ENCODE measurements at regions not wholly inside any gene's neighbourhood (a gene's known extent, or its start where the extent isn't known, plus 50 kb on each side); places are given as distances from the start of the nearest gene placed in this dataset.

- TF ChIP-seq EZH2phosphoT487 (IDR thresholded peaks at IDR 0.05; ENCODE audit: low read depth) = no peak
- TF ChIP-seq, protein P1, sequence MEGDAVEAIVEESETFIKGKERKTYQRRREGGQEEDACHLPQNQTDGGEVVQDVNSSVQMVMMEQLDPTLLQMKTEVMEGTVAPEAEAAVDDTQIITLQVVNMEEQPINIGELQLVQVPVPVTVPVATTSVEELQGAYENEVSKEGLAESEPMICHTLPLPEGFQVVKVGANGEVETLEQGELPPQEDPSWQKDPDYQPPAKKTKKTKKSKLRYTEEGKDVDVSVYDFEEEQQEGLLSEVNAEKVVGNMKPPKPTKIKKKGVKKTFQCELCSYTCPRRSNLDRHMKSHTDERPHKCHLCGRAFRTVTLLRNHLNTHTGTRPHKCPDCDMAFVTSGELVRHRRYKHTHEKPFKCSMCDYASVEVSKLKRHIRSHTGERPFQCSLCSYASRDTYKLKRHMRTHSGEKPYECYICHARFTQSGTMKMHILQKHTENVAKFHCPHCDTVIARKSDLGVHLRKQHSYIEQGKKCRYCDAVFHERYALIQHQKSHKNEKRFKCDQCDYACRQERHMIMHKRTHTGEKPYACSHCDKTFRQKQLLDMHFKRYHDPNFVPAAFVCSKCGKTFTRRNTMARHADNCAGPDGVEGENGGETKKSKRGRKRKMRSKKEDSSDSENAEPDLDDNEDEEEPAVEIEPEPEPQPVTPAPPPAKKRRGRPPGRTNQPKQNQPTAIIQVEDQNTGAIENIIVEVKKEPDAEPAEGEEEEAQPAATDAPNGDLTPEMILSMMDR (IDR thresholded peaks at IDR 0.05; ENCODE audit: low read depth, low read length) = no peak
- H3K9ac ChIP-seq (ENCODE audit: low read length) = no peak overlapping the region
- H3K27me3 ChIP-seq (ENCODE audit: low read depth, low read length) = no peaks in the 10 kb centered on the region
- H3K4me3 ChIP-seq (ENCODE audit: low read length) = no peak overlapping the region
- no peak overlapping the region for H3K27ac ChIP-seq (ENCODE audit: low read length)
- H3K36me3 ChIP-seq (replicated peaks; ENCODE audit: low read depth, low read length) = peaks cover 9% of the 10 kb centered on the region
- H2AFZ ChIP-seq (ENCODE audit: low read depth, low read length) = no peak overlapping the region
- no peaks in the 10 kb centered on the region for H3K9me3 ChIP-seq (ENCODE audit: insufficient read depth, low read length)
- H3K79me2 ChIP-seq (ENCODE audit: low read length) = no peaks in the 10 kb centered on the region
- peaks cover 64% of the 10 kb centered on the region for H3K4me1 ChIP-seq (ENCODE audit: low read length)
- H3K4me2 ChIP-seq (ENCODE audit: low read length) = no peak overlapping the region
- H4K20me1 ChIP-seq (ENCODE audit: insufficient read depth, low read length) = no peaks in the 10 kb centered on the region
Observed at GRCh38 chr5:54795777-54796176, 189.6 kb downstream of the ESM1 start.

- Histone ChIP-seq H2AFZ (ENCODE audit: low read depth, low read length) (no peak overlapping the region), H3K27me3 (ENCODE audit: low read depth, low read length) (no peaks in the 10 kb centered on the region), H3K9ac (ENCODE audit: low read length) (no peak overlapping the region), H3K36me3 (replicated peaks; ENCODE audit: low read depth, low read length) (peaks cover 9% of the 10 kb centered on the region), H3K9me3 (ENCODE audit: insufficient read depth, low read length) (no peaks in the 10 kb centered on the region), H3K79me2 (ENCODE audit: low read length) (no peaks in the 10 kb centered on the region), H3K4me3 (ENCODE audit: low read length) (no peak overlapping the region), H3K4me1 (ENCODE audit: low read length) (peaks cover 59% of the 10 kb centered on the region), H3K27ac (ENCODE audit: low read length) (no peak overlapping the region), H3K4me2 (ENCODE audit: low read length) (peak overlapping the region; percentile 6; the same call in 1 of the 2 replicates), H4K20me1 (ENCODE audit: insufficient read depth, low read length) (no peaks in the 10 kb centered on the region)
- TF ChIP-seq, protein P1 (IDR thresholded peaks at IDR 0.05; ENCODE audit: low read depth, low read length) = peak; percentile 7; the same call in 1 of the 2 replicates
- no peak for TF ChIP-seq EZH2phosphoT487 (IDR thresholded peaks at IDR 0.05; ENCODE audit: low read depth)
Observed at GRCh38 chr5:54795284-54795683, 190.1 kb downstream of the ESM1 start.

- Histone ChIP-seq H3K9ac (ENCODE audit: low read length) (peak overlapping the region; percentile 31; the same call in 1 of the 2 replicates), H3K4me2 (ENCODE audit: low read length) (peak overlapping the region; percentile 54), H3K36me3 (replicated peaks; ENCODE audit: low read depth, low read length) (peaks cover 8% of the 10 kb centered on the region), H4K20me1 (ENCODE audit: insufficient read depth, low read length) (no peaks in the 10 kb centered on the region), H3K4me3 (ENCODE audit: low read length) (peak overlapping the region; percentile 24; the same call in 1 of the 2 replicates), H3K27ac (ENCODE audit: low read length) (peak overlapping the region; percentile 87), H3K79me2 (ENCODE audit: low read length) (no peaks in the 10 kb centered on the region), H3K9me3 (ENCODE audit: insufficient read depth, low read length) (no peaks in the 10 kb centered on the region), H3K4me1 (ENCODE audit: low read length) (peaks cover 49% of the 10 kb centered on the region), H2AFZ (ENCODE audit: low read depth, low read length) (no peak overlapping the region), H3K27me3 (ENCODE audit: low read depth, low read length) (no peaks in the 10 kb centered on the region)
- no peak for TF ChIP-seq EZH2phosphoT487 (IDR thresholded peaks at IDR 0.05; ENCODE audit: low read depth)
- TF ChIP-seq, protein P1 (IDR thresholded peaks at IDR 0.05; ENCODE audit: low read depth, low read length) = no peak
Observed at GRCh38 chr5:54794135-54794975, 191.0 kb downstream of the ESM1 start.

GRCh38 chr5:54793468-54794134, 191.8 kb downstream of the ESM1 start:
- TF ChIP-seq, protein P1 (IDR thresholded peaks at IDR 0.05; ENCODE audit: low read depth, low read length) = no peak
- TF ChIP-seq EZH2phosphoT487 (IDR thresholded peaks at IDR 0.05; ENCODE audit: low read depth) = no peak

More at GRCh38 chr5:54793468-54794134, 191.8 kb downstream of the ESM1 start:
- peak overlapping the region; percentile 31; the same call in 1 of the 2 replicates for H3K9ac ChIP-seq (ENCODE audit: low read length)
- no peaks in the 10 kb centered on the region for H3K9me3 ChIP-seq (ENCODE audit: insufficient read depth, low read length)
- no peak overlapping the region for H2AFZ ChIP-seq (ENCODE audit: low read depth, low read length)
- H3K4me1 ChIP-seq (ENCODE audit: low read length) = peaks cover 43% of the 10 kb centered on the region
- H3K27me3 ChIP-seq (ENCODE audit: low read depth, low read length) = no peaks in the 10 kb centered on the region
- peak overlapping the region; percentile 54 for H3K4me2 ChIP-seq (ENCODE audit: low read length)
- H4K20me1 ChIP-seq (ENCODE audit: insufficient read depth, low read length) = no peaks in the 10 kb centered on the region
- H3K27ac ChIP-seq (ENCODE audit: low read length) = peak overlapping the region; percentile 87
- no peaks in the 10 kb centered on the region for H3K79me2 ChIP-seq (ENCODE audit: low read length)
- H3K4me3 ChIP-seq (ENCODE audit: low read length) = peak overlapping the region; percentile 24; the same call in 1 of the 2 replicates
- peaks cover 5% of the 10 kb centered on the region for H3K36me3 ChIP-seq (replicated peaks; ENCODE audit: low read depth, low read length)

All from OCI-LY3 (cell line).